A673 (cell line): ENCODE measurements at regions not wholly inside any gene's neighbourhood (a gene's known extent, or its start where the extent isn't known, plus 50 kb on each side); places are given as distances from the start of the nearest gene placed in this dataset.

Experiments
- BruUV-seq: library from RNA; stranded (reverse); fragments of 400-500 nt; replicated peaks from 2 replicates; lab custom pipeline; 2021; lab: Mats Ljungman, UMichigan
- CTCF ChIA-PET: fragments of 300-600 bp; sonication (Branson Sonifier 250); formaldehyde crosslinking; loops from one replicate; lab custom pipeline; 2022; ENCODE audit warnings: antibody characterized with exemption; lab: Charles Lee
- POLR2A ChIA-PET: fragments of 300-600 bp; sonication (Branson Sonifier 250); formaldehyde crosslinking; loops from one replicate; lab custom pipeline; 2022; ENCODE audit warnings: antibody characterized with exemption; ENCODE audit not compliant: low non-redundant PET; lab: Charles Lee
- DNase-seq: peaks from one replicate; pipeline ENCODE4 v3.0.0-alpha.2; 2015; ENCODE audit warnings: low spot score
- H3K27ac ChIP-seq: fragments of 200-600 bp; sonication (generic); 2 replicates; pipeline ENCODE4 v1.5.1; 2016; ENCODE audit warnings: mixed run types, low read depth, mild to moderate bottlenecking, mixed read lengths, antibody characterized with exemption, low read length; ENCODE audit not compliant: poor library complexity, severe bottlenecking
- H3K27me3 ChIP-seq: fragments of 200-600 bp; sonication (generic); replicated peaks from 2 replicates; pipeline ENCODE4 v1.6.1; 2017; ENCODE audit warnings: mixed run types, low read depth, mild to moderate bottlenecking, mixed read lengths, antibody characterized with exemption, low read length; ENCODE audit not compliant: insufficient read depth, poor library complexity
- H3K36me3 ChIP-seq: fragments of 200-600 bp; sonication (generic); 2 replicates; pipeline ENCODE4 v1.6.1; 2016; ENCODE audit warnings: mixed run types, mild to moderate bottlenecking, mixed read lengths, antibody characterized with exemption, low read length; ENCODE audit not compliant: insufficient read depth, poor library complexity, severe bottlenecking
- H3K4me1 ChIP-seq: fragments of 200-600 bp; sonication (generic); 2 replicates; pipeline ENCODE4 v1.6.1; 2017; ENCODE audit warnings: mixed run types, mild to moderate bottlenecking, mixed read lengths, antibody characterized with exemption, low read length; ENCODE audit not compliant: insufficient read depth, poor library complexity, severe bottlenecking
- H3K4me3 ChIP-seq: fragments of 200-600 bp; sonication (generic); 2 replicates; pipeline ENCODE4 v1.5.1; 2016; ENCODE audit warnings: low read depth, mixed run types, mild to moderate bottlenecking, mixed read lengths, low read length; ENCODE audit not compliant: poor library complexity, severe bottlenecking
- H3K9me3 ChIP-seq: fragments of 200-600 bp; sonication (generic); 2 replicates; pipeline ENCODE4 v1.6.1; 2016; ENCODE audit warnings: mixed run types, low read depth, mild to moderate bottlenecking, mixed read lengths, antibody characterized with exemption, low read length; ENCODE audit not compliant: poor library complexity, severe bottlenecking
- CTCF ChIP-seq: fragments of 300-800, 200-600 bp; sonication (generic); conservative IDR thresholded peaks from 2 replicates; pipeline ENCODE4 v1.5.1; 2017; ENCODE audit warnings: low read depth, mild to moderate bottlenecking, antibody characterized with exemption, low read length, moderate library complexity, mixed read lengths
- EZH2 ChIP-seq: fragments of 200-600 bp; sonication (generic); IDR thresholded peaks from 2 replicates; pipeline ENCODE4 v1.6.1; 2017; ENCODE audit warnings: borderline replicate concordance, low read depth, mild to moderate bottlenecking, mixed read lengths, antibody characterized with exemption, low read length; ENCODE audit not compliant: poor library complexity, severe bottlenecking
- intact Hi-C: fragments of 100-400 bp; cut with micrococcal nuclease; formaldehyde crosslinking; loops from one replicate; pipeline ENCODE4 v1.10.0; 2022; ENCODE audit not compliant: unreplicated experiment

GRCh38 chr12:75701859-75702258, 190.4 kb upstream of the KRR1 start:
- Histone ChIP-seq H3K4me3 (no peak overlapping the region), H3K9me3 (no peaks in the 10 kb centered on the region), H3K27me3 (no peaks in the 10 kb centered on the region), H3K36me3 (no peaks in the 10 kb centered on the region), H3K27ac (no peak overlapping the region), H3K4me1 (peaks cover 26% of the 10 kb centered on the region)
- TF ChIP-seq CTCF (no peak), EZH2 (no peak)
- intact Hi-C loops: no loop called here
- no TSS peak for BruUV-seq
- DNase-seq: no peak
- CTCF ChIA-PET: interaction anchor here (0.6 kb wide), 1 partner anchor 43 kb away, joined by 5 read pairs; no protein-coding TSS in a partner anchor
- POLR2A ChIA-PET: interaction anchor here (0.6 kb wide), 1 partner anchor 122 kb away, joined by 3 read pairs; no protein-coding TSS in a partner anchor

- POLR2A ChIA-PET: interaction anchor here (0.6 kb wide), 1 partner anchor 10 kb away, joined by 3 read pairs; no protein-coding TSS in a partner anchor
- H3K4me1 ChIP-seq: peaks cover 7% of the 10 kb centered on the region
- H3K36me3 ChIP-seq: no peaks in the 10 kb centered on the region
- no peak overlapping the region for H3K4me3 ChIP-seq
- no peak for TF ChIP-seq CTCF
- no peak for TF ChIP-seq EZH2
- no peaks in the 10 kb centered on the region for H3K9me3 ChIP-seq
- no peak overlapping the region for H3K27ac ChIP-seq
- no peak for DNase-seq
- no TSS peak for BruUV-seq
- intact Hi-C loops: no loop called here
- CTCF ChIA-PET: no interaction called here
- no peaks in the 10 kb centered on the region for H3K27me3 ChIP-seq
Observed at GRCh38 chr12:75699728-75700496, 188.5 kb upstream of the KRR1 start.

- no peaks in the 10 kb centered on the region for H3K9me3 ChIP-seq
- H3K4me3 ChIP-seq: no peak overlapping the region
- DNase-seq: no peak
- ChIA-PET POLR2A (interaction anchor here (0.6 kb wide), 1 partner anchor 11 kb away, joined by 3 read pairs; no protein-coding TSS in a partner anchor), CTCF (no interaction called here)
- H3K27ac ChIP-seq: no peak overlapping the region
- BruUV-seq: no TSS peak
- no peak for TF ChIP-seq EZH2
- no peak for TF ChIP-seq CTCF
- intact Hi-C loops: no loop called here
- H3K36me3 ChIP-seq: no peaks in the 10 kb centered on the region
- H3K4me1 ChIP-seq: peaks cover under 1% of the 10 kb centered on the region
- H3K27me3 ChIP-seq: no peaks in the 10 kb centered on the region
Observed at GRCh38 chr12:75699251-75699650, 187.8 kb upstream of the KRR1 start.
